GM19043 (cell line): ENCODE measurements at regions not wholly inside any gene's neighbourhood (a gene's known extent, or its start where the extent isn't known, plus 50 kb on each side); places are given as distances from the start of the nearest gene placed in this dataset.
"Not testable (repeated sequence)": the region's sequence is repeated elsewhere in the genome, so short reads cannot be mapped to it uniquely, and the experiment has no call there.

Source experiments
- ATAC-seq: cut with Tn5 transposase; IDR thresholded peaks from one replicate; pipeline ENCODE4 v1.9.1; 2021; ENCODE audit warnings: low read depth; ENCODE audit not compliant: unreplicated experiment

DNA sequence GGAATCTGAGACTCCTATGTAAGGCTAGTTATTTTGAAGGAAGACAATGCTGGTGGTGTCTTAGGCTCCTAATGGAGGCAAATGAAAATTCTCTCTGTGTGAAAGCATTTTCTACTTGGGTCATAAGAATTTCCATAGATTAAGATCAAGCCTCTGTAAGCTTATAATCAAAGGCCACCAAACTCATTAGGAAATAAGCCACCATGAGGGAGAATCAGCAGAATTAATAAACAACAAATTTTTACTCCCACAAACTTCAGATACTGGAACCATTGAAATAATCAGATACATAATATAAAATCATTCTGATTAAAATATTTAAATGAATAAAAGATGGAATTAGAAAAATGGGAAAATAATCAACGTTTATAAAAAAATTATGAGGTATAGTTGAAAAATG is 178.7 kb downstream of the NPIPA8 start:
- not testable (repeated sequence) for ATAC-seq

DNA sequence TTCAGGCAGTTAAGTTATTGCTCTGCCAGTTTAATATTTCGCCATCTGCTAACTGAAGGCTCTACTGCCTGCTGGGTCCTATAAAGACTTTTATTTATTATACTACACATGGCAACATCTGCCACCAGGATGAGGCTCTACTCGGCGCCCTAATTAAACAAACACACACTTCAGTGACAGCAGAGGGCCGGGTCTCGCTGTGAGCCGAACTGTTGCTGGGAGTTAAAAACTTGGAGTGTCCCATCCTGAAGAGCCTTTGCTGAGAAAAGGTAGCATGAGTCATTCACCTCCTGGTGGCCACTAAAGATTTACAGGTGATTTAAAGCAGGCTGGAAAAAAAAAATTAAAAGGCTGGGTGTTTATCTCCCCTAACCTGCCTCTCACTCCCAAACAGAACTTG is 183.7 kb downstream of the NPIPA8 start:
- ATAC-seq = not testable (repeated sequence)

DNA sequence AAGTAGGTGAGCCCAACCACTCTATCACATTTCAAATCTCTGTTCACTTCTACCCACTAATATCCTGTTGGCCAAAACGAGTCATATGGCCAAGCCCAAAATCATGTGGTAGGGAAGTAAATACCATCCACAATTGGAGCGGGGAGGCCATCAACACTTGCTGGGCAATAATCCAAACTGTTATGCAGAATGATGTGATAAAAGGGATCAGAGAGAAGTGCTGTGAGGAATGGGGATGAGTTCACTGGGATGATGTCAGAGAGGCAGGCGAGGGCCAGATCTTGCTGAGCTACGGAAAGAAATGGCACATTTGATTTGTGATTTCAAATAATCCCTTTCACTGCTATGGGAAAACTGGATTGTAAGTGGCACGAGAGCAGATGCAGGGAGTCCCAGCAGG is 188.4 kb downstream of the NPIPA8 start:
- ATAC-seq = not testable (repeated sequence)

DNA sequence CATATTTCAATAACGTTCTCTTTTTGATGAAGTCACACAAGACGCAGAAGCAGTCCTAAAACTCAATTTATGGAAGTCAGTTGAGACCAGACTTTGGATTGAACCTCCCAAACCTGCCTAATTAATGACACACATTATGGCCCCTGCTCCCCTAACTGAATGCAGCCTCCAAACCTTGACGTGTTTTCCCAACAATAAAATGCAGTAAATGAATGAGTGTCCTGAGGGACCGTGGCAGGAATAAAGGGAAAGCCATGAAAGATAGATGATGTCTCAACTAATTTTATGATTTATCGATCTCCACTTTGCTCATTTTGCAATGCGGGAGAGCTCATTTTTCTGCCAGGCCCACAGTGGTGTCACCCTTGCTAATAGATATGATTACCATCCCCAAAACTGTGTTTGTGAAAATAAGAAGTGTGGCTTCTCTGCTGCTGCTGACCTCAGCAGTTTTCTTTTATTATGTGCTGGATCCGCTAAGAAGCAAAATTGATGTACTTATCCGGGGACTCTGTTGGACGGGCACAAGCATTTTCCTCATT is 189.9 kb downstream of the NPIPA8 start:
- ATAC-seq = not testable (repeated sequence)

DNA sequence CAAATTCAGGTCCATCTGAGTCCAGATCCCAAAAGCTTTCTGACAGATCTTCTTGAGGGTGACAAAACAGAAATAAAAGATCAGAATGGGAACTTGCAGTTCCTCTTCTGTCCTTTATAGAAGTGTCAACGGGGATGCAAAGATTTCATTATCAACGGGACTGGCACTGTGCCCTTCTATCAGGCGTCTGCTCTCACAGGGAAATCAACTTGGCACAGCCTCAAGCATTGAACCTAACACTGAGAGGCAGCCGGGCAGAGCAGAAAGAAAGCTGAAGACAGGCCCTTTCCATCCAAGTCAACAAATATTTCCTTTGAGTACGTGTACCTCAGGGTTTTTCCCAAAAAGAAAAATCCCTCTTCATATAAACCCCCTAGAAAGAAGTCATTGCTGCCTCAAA is 194.5 kb downstream of the NPIPA8 start:
- ATAC-seq = not testable (repeated sequence)

DNA sequence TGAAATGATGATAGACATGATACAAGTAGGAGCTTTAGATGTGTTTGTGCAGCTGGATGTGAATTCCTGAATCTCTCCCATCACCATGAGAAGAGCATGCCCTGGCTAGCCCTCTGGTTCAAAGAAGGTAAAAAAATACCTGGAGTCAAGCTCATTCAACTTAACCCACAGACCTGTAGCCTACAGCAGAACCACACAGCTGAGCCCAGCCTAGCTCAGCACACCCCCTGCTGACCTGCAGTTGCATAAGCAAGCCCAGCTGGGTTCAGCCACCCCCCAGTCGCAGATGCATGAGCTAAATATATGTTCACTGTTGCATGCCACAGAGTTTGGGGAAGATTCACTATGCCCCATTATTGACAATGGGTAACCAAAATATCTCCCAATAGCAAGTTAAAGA is 200.2 kb downstream of the NPIPA8 start:
- ATAC-seq = not testable (repeated sequence)

DNA sequence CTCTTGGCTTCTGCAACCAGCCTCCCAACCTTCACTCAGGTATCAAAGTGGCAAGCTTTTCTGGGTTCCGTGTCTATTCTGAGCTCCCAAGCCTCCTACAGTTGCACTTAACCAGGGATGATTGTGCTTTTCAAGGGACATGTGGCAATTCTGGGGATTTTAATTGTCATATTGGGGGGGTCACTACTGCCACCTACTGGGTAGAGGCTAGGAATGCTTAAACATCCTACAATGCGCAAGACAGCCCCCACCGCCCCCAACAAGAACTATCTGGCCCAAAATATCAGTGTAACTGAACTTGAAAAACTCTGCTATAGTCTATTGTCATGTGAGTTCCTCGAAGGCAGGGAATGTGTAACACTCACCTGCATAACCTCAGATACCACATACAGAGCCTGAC is 201.5 kb downstream of the NPIPA8 start:
- ATAC-seq = not testable (repeated sequence)

DNA sequence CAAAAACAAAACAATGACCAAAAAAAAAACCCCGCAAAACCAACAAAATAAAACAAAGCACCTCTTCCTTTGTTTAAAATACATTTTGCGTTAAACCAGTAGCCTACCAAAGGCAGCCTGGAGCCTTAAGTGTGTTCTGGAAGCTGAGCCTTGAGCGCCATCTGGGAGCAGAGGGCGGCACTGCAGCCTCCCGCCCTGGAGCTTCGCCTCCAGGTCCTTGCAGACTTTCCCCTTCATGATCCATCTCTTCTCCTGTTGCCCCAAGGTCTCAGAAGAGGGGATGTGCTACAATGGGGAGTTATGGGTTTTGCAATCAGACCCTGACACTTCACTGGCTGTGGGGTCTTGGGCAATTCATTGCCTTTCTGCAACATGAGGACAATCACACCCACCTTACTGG is 204.9 kb downstream of the NPIPA8 start:
- not testable (repeated sequence) for ATAC-seq

DNA sequence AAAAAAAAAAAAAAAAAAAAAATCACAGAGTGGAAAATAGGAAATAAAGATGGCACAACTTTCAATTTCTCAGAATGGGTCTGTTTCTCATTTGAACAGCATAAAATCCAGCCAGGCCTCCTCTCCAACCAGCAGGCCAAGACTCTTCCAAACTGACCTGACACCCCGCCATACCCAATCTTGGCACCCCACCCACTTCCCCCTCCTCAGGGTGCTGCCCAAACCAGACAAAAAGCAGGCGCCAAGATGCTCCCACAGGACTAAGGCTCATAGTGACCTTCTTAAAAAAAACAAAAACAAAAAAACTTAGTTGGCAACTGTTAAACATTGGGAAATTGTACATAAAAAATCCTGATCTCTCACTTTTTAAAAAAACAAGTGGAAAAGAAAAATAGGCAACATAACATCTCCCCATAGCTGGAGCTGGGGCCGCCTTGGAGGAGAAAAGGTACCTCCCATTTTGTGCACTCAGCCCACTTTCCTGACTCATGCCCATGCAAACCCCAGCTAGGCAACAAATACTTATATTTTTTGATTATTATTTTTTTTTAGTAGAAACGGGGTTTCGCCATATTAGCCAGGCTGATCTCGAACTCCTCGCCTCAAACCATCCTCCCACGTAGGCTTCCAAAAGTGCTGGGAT is 205.9 kb downstream of the NPIPA8 start:
- ATAC-seq = not testable (repeated sequence)

DNA sequence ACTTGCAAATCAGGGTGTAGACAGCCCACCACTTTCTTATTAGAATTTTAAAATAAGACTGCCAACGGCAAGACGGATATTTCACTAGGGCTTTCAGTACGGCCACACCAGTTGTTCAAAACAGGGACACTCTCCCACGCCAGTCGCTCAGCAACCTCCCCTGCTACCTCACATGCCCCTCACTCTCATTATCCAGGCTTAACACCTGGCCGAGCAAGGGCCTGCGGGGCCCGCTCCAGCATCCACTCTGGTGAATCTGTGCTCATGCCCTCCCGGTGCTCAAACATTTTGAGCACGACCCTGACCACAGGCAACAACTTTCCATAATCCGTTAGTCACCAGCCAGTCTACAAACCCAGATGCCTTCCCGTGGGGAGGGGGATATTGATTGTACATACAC is 209.5 kb downstream of the NPIPA8 start:
- ATAC-seq = not testable (repeated sequence)

DNA sequence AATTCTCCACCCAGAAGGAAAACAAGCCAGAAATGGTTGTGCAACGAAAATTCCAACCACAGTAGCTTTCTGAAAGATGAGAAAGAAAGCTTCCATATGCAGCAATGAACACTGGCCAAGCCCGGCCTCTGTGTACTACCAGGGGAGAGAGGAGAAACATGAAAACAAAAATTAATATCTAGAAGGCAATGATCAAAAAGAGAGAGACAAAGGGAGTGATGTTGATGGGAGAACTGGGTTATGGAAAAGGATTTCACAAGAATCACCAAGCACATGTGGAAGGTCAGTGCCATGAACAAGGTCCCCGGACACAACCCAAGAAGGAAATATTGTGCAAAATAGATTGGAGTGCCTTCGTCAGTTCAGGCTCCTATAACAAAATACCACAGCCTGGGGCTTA is 217.4 kb downstream of the NPIPA8 start:
- not testable (repeated sequence) for ATAC-seq

DNA sequence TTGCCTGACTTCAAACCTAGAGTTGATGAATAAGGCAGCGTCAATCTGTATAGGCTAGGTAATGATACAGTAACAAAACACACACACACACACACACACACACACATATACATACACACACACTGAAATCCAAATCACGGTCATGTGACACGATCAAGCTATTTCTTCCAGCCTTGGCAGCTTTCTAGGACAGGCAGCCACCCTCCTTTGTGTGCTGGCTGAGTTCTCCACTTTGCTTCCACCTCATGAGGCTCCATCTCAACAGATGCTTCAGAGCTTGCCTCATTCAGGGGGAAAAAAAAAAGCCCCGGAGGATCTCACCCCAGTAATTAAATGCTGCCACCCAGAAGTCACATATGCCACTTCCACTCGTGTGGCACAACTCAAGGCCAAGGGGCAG is 217.9 kb downstream of the NPIPA8 start:
- ATAC-seq = not testable (repeated sequence)

DNA sequence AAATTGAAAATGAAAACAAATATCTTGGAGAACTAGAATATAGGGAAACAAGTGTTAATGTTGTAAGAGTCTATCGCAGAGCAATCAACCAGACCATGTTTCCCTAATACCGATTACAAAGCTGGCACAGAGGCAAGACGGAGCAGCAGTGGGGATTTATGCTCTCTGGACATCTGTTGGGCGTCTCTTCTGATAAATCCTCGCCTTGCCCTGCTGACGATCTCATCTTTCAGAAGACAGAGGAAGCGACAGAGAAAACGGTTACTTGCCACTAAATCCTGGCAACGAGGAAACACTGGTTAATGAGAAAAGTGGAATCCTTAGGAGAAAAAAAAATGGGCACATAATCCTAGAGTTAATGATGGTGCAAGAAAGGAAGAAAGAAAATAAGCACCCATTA is 218.5 kb downstream of the NPIPA8 start:
- ATAC-seq = not testable (repeated sequence)

DNA sequence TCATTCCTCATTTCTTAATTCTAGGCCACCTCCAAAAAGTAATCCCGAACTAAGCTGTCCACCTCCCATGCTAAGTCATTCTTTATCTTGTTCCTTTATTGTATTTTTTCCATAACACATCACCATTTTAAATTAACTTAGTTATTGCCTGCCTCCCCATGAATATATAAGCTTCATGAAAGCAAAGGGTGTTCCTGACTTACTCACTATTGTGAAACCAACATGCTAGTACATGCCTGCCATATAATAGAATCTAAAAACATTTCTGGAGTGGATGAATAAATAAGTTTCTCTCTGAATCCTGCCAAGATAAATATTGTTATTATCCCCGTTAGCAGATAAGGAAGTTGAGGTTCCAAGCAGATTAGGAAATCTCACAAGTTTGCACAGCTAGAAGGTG is 232.1 kb downstream of the NPIPA8 start:
- ATAC-seq = not testable (repeated sequence)

DNA sequence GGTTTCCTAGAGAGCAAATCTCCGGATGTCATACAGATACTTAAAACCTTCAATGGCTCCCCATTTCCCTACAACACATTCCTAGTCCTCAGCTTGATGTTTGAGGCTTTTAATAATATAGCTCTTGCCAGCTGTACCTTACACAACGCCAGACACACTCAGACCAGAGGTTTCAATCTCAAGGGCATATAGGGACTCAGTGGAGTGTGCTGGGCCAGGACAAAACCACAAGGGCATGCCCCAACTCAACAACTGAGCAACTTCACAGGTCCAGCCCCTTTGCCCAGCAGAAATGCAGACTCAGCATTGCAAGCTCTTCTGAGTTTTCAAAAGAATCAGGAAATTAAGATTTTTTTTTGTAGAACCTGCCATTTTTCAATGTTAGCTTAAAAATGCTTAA is 235.5 kb downstream of the NPIPA8 start:
- not testable (repeated sequence) for ATAC-seq

DNA sequence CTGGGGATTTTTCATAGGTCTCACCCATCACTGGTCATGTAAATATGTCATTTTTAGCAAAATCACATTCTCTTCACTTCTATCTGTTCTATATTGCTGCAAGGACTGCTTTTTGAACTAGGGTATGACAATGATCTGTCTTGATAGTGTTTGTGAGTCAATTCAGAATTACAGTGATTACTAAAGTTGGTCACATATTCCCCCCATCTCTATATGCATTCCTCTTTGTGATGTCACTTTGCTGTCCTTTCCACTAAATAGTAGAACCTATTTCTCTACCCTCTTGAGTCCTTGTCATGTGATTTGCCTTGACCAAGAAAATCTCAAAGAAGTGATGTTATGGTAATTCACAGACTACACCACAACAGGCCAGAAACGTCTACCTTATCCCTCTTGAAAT is 243.9 kb downstream of the NPIPA8 start:
- not testable (repeated sequence) for ATAC-seq

DNA sequence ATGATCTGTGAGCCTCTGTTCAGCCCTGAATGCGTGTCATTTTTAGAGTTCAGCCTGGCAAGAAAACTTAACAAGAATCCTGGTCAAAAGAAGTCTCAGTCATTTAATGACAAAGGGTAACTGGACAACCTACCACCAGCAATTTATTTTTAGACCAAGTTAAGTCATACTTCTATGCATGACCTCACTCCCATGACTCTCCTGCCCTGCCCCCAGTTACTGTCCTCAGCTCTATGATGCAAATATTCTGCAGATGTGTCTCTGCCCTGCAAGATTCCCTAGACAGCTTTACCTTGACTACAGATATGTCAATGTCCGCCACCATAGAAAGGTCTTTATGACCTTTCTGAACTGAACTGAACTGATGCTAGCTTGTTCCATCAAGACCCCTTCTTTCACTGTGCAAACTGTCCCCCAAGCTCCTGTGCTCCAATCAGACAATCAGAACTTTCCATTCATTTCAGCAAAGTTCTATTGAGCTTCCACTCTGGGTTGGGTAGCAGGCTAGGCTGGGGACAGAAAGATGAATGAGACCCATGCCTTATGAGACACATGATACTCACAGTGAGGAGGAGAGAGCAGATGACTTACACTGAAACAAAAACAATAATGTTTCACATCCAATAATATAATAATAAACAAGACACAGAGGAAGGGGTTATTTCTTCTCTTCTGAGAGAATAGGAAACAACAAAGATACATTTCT is 255.7 kb downstream of the NPIPA8 start:
- ATAC-seq = not testable (repeated sequence)

DNA sequence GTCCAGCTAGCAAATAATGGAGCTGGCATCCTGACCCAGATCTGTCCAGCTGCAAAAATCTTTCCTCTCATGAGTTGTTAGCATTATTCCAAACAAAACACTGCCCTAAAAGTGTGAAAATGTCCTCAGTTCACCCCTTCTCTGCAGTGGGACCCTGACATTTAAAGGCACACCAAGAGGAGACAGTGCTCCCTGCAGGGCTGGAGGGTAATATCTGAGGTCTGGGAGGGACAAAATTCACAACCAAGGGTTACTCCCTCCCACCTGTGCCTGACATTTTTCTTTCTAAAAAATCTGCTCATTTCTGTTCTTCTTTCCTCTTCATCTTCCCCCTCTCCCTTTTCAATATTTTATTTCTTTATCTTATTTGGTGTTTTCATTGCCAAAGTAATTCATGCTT is 258.6 kb downstream of the NPIPA8 start:
- ATAC-seq = not testable (repeated sequence)

DNA sequence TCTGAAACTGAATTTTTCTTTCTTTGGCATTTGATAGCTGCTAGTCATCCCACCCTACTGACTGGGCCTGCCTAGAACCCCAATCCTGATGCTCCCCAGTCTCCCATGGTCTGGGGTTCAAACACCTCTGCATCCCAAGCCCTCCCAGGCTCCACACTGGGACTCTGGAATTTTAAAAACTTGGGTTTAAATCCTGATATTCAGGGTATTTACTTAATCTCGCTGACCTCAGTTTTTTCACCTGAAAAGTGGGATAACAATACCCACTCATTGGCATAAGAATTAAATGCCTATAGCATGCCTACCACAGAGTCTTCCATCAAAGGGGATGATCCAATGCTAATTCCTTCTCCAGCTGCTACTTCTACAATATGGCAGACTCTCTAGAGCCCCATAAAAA is 264.4 kb downstream of the NPIPA8 start:
- no peak for ATAC-seq

DNA sequence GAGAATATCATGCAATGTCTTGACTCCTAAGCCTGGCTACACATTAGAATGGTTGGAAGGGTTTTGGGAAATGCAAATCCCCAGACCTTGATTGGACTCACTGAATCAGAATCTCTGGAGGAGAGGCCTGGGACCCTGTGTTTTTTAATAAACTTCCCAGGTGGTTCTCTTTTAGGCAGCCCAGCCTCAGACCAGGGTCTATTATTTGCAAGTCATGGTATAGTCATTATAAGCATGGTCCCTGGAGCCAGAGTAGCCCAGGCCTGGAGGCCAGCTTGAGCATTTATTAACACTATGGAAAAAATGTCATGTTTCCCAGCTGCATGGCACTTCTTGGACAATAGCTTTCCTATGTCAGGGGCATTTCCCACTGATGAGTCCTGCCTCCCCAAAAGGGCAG is 266.9 kb downstream of the NPIPA8 start:
- no peak for ATAC-seq

DNA sequence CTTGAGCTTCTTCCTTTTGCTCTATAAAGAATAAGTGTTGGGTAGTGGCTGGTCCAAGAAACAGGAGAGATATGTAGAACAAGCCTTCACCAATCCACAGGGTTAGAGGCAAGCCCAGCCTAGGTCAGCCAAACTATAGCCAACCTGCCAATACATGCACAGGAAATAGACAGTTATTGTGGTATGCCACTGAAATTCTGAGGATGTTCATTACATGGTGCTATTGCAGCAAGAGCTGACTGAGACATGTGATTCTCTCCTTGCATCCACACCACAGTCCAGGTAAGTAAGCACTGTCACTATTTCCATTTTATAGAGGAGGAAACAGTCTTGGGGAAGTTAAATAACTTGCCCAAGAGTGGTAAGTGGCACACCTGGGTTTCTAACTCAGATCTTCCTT is 268.1 kb downstream of the NPIPA8 start:
- ATAC-seq = no peak

DNA sequence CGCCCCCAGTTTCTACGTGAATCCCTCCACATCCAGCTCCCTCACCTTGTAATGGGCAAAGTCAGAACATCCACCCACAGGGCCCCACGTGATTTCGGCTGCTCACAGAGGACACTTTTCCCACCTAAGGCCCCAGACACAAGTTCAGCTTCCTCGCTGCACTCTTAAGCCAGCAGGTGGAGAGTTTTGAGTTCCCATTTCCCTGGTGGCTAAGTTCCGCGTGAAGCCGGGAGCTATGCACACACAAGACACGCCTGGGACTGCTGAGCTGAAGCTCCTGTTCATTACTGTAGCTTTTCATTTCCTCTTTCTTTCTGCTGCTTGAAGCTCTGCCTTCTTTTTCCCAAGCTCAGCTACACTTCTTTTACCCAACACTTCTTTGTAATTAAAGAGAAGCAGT is 273.8 kb downstream of the NPIPA8 start:
- no peak for ATAC-seq
